Panc1 (cell line): ENCODE measurements at regions not wholly inside any gene's neighbourhood (a gene's known extent, or its start where the extent isn't known, plus 50 kb on each side); places are given as distances from the start of the nearest gene placed in this dataset.

Experiments
- ATAC-seq: fragments of 200-7000 bp; cut with Tn5 transposase; 2 replicates; pipeline ENCODE4 v1.9.1; 2020; ENCODE audit warnings: mild to moderate bottlenecking, moderate library complexity
- BruUV-seq: library from RNA; stranded (reverse); fragments of 400-500 nt; replicated peaks from 2 replicates; lab custom pipeline; 2021; lab: Mats Ljungman, UMichigan
- CTCF ChIA-PET: fragments of 300-600 bp; sonication (Branson Sonifier 250); formaldehyde crosslinking; loops from one replicate; lab custom pipeline; 2022; ENCODE audit warnings: antibody characterized with exemption; lab: Charles Lee
- POLR2A ChIA-PET: fragments of 300-600 bp; sonication (Branson Sonifier 250); formaldehyde crosslinking; loops from one replicate; lab custom pipeline; 2022; ENCODE audit warnings: antibody characterized with exemption; lab: Charles Lee
- DNase-seq: peaks from one replicate; pipeline ENCODE4 v3.0.0-alpha.2; 2010; ENCODE audit warnings: low read depth, low spot score
- H3K27ac ChIP-seq: 2 replicates; pipeline ENCODE4 v1.5.1; 2011; ENCODE audit warnings: mild to moderate bottlenecking, low read length, inconsistent platforms
- H3K27me3 ChIP-seq: fragments of 200-500 bp; sonication (Bioruptor generic); 2 replicates; pipeline ENCODE4 v1.6.0; 2014; ENCODE audit warnings: low read length, inconsistent platforms; ENCODE audit not compliant: control insufficient read depth, insufficient read depth
- H3K36me3 ChIP-seq: fragments of 200-500 bp; sonication (Bioruptor generic); 2 replicates; pipeline ENCODE4 v1.5.1; 2014; ENCODE audit warnings: inconsistent platforms, mild to moderate bottlenecking, low read length, moderate library complexity; ENCODE audit not compliant: control insufficient read depth, insufficient read depth
- H3K4me1 ChIP-seq: 2 replicates; pipeline ENCODE4 v1.5.1; 2011; ENCODE audit warnings: inconsistent platforms, mild to moderate bottlenecking, low read length, moderate library complexity; ENCODE audit not compliant: control insufficient read depth, insufficient read depth
- H3K4me3 ChIP-seq, 2 experiments: 2 replicates each; pipeline ENCODE4 v1.5.1; 2011 to 2012; ENCODE audit warnings: low read depth in 2 of 2, low read length in 2 of 2, mild to moderate bottlenecking in 2 of 2, inconsistent platforms in 1 of 2, moderate library complexity in 1 of 2
- H3K9me3 ChIP-seq: fragments of 200-500 bp; sonication (Bioruptor generic); 2 replicates; pipeline ENCODE4 v1.5.1; 2014; ENCODE audit warnings: low read depth, mild to moderate bottlenecking, inconsistent platforms, low read length, moderate library complexity; ENCODE audit not compliant: control insufficient read depth, insufficient read depth
- POLR2AphosphoS5 ChIP-seq: IDR thresholded peaks from 2 replicates; pipeline ENCODE4 v1.6.1; 2012; ENCODE audit warnings: mild to moderate bottlenecking, low read depth, low read length, moderate library complexity
- SIN3A ChIP-seq: IDR thresholded peaks from 2 replicates; pipeline ENCODE4 v1.6.1; 2012; ENCODE audit warnings: low read depth, mild to moderate bottlenecking, low read length, moderate library complexity, borderline replicate concordance; ENCODE audit not compliant: insufficient read depth
- TCF7L2 ChIP-seq: IDR thresholded peaks from 2 replicates; pipeline ENCODE4 v1.6.1; 2011; ENCODE audit warnings: mild to moderate bottlenecking, low read depth, low read length, inconsistent platforms
- in situ Hi-C: cut with HindIII; loops from 2 replicates; pipeline ENCODE4 v1.10.0; 2016; ENCODE audit warnings: low sequenced_read_pairs, low pct_unique_long_range_greater_than_20kb
- intact Hi-C: fragments of 100-400 bp; cut with micrococcal nuclease; formaldehyde crosslinking; loops from one replicate; pipeline ENCODE4 v1.10.0; 2022; ENCODE audit not compliant: unreplicated experiment
- TF ChIP-seq, protein P1 (sequence below): fragments of 450-650 bp; IDR thresholded peaks from 2 replicates; pipeline ENCODE4 v1.5.1; 2017; ENCODE audit warnings: mild to moderate bottlenecking
- TF ChIP-seq, protein P2 (sequence below), 2 experiments: IDR thresholded peaks; 2 replicates each; pipeline ENCODE4 v1.6.1; 2011 to 2012; ENCODE audit warnings: low read depth in 2 of 2, control low read depth in 1 of 2, low read length in 1 of 2, mild to moderate bottlenecking in 1 of 2, moderate library complexity in 1 of 2; ENCODE audit not compliant: insufficient read depth in 1 of 2

GRCh38 chr16:52254746-52255145 is 292.2 kb downstream of the TOX3 start:
- in situ Hi-C loops: no loop called here
- POLR2A ChIA-PET: no interaction called here
- no peaks in the 10 kb centered on the region for H3K9me3 ChIP-seq
- intact Hi-C loops: no loop called here
- H3K4me3 ChIP-seq: no peak overlapping the region
- DNase-seq (no peak), ATAC-seq (no peak)
- no peak for TF ChIP-seq SIN3A
- no peak for TF ChIP-seq TCF7L2
- TF ChIP-seq, protein P1, sequence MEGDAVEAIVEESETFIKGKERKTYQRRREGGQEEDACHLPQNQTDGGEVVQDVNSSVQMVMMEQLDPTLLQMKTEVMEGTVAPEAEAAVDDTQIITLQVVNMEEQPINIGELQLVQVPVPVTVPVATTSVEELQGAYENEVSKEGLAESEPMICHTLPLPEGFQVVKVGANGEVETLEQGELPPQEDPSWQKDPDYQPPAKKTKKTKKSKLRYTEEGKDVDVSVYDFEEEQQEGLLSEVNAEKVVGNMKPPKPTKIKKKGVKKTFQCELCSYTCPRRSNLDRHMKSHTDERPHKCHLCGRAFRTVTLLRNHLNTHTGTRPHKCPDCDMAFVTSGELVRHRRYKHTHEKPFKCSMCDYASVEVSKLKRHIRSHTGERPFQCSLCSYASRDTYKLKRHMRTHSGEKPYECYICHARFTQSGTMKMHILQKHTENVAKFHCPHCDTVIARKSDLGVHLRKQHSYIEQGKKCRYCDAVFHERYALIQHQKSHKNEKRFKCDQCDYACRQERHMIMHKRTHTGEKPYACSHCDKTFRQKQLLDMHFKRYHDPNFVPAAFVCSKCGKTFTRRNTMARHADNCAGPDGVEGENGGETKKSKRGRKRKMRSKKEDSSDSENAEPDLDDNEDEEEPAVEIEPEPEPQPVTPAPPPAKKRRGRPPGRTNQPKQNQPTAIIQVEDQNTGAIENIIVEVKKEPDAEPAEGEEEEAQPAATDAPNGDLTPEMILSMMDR: no peak
- TF ChIP-seq POLR2AphosphoS5: no peak
- TF ChIP-seq, protein P2, sequence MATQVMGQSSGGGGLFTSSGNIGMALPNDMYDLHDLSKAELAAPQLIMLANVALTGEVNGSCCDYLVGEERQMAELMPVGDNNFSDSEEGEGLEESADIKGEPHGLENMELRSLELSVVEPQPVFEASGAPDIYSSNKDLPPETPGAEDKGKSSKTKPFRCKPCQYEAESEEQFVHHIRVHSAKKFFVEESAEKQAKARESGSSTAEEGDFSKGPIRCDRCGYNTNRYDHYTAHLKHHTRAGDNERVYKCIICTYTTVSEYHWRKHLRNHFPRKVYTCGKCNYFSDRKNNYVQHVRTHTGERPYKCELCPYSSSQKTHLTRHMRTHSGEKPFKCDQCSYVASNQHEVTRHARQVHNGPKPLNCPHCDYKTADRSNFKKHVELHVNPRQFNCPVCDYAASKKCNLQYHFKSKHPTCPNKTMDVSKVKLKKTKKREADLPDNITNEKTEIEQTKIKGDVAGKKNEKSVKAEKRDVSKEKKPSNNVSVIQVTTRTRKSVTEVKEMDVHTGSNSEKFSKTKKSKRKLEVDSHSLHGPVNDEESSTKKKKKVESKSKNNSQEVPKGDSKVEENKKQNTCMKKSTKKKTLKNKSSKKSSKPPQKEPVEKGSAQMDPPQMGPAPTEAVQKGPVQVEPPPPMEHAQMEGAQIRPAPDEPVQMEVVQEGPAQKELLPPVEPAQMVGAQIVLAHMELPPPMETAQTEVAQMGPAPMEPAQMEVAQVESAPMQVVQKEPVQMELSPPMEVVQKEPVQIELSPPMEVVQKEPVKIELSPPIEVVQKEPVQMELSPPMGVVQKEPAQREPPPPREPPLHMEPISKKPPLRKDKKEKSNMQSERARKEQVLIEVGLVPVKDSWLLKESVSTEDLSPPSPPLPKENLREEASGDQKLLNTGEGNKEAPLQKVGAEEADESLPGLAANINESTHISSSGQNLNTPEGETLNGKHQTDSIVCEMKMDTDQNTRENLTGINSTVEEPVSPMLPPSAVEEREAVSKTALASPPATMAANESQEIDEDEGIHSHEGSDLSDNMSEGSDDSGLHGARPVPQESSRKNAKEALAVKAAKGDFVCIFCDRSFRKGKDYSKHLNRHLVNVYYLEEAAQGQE (IDR thresholded peaks at IDR 0.05; ENCODE audit: insufficient read depth in 1 of 2, low read depth in 2 of 2, low read length in 1 of 2): no peak
- no peak overlapping the region for H3K27ac ChIP-seq
- CTCF ChIA-PET: no interaction called here
- BruUV-seq: no TSS peak
- H3K27me3 ChIP-seq: no peaks in the 10 kb centered on the region
- H3K4me1 ChIP-seq: no peaks in the 10 kb centered on the region
- no peaks in the 10 kb centered on the region for H3K36me3 ChIP-seq

- intact Hi-C loops: no loop called here
- POLR2A ChIA-PET: no interaction called here
- in situ Hi-C loops: no loop called here
These were observed 294.3 kb downstream of the TOX3 start for GRCh38 chr16:52252680-52253079.

More at GRCh38 chr16:52252680-52253079, 294.3 kb downstream of the TOX3 start:
- CTCF ChIA-PET: no interaction called here
- Histone ChIP-seq H3K4me3 (no peak overlapping the region), H3K27me3 (no peaks in the 10 kb centered on the region), H3K4me1 (no peaks in the 10 kb centered on the region), H3K36me3 (no peaks in the 10 kb centered on the region), H3K9me3 (no peaks in the 10 kb centered on the region), H3K27ac (no peak overlapping the region)
- DNase-seq (no peak), ATAC-seq (no peak)
- no TSS peak for BruUV-seq
- TF ChIP-seq TCF7L2 (no peak), POLR2AphosphoS5 (no peak), SIN3A (no peak)
- TF ChIP-seq, protein P2 (IDR thresholded peaks at IDR 0.05; ENCODE audit: insufficient read depth in 1 of 2, low read depth in 2 of 2, low read length in 1 of 2): no peak
- TF ChIP-seq, protein P1: no peak
